ENCODE measurements at regions not wholly inside any gene's neighbourhood (a gene's known extent, or its start where the extent isn't known, plus 50 kb on each side); places are given as distances from the start of the nearest gene placed in this dataset.

- TF ChIP-seq CTCF (IDR thresholded peaks at IDR 0.05), result no peak
- TF ChIP-seq ZNF532 (CRISPR knock-in tag; IDR thresholded peaks at IDR 0.05; ENCODE audit: borderline replicate concordance), result no peak
- TF ChIP-seq SMAD3 (CRISPR knock-in tag; IDR thresholded peaks at IDR 0.05; ENCODE audit: borderline replicate concordance), result no peak
- TF ChIP-seq ATF6 (CRISPR knock-in tag; IDR thresholded peaks at IDR 0.05), result no peak
- TF ChIP-seq ATF3 (CRISPR knock-in tag; conservative IDR thresholded peaks at IDR 0.05), result no peak
- TF ChIP-seq SP1 (CRISPR knock-in tag; conservative IDR thresholded peaks at IDR 0.05), result no peak
Measured at GRCh38 chrX:78527818-78528217, 131.3 kb downstream of the RTL3 start.
